HCT116 (cell line): ENCODE measurements at regions not wholly inside any gene's neighbourhood (a gene's known extent, or its start where the extent isn't known, plus 50 kb on each side); places are given as distances from the start of the nearest gene placed in this dataset.

Experiments used
- ATAC-seq: fragments of 200-7000 bp; cut with Tn5 transposase; 2 replicates; pipeline ENCODE4 v1.9.1; 2020; ENCODE audit warnings: mild to moderate bottlenecking, moderate library complexity
- BruUV-seq: library from RNA; stranded (reverse); fragments of 400-500 nt; replicated peaks from 2 replicates; lab custom pipeline; 2021; lab: Mats Ljungman, UMichigan
- CTCF ChIA-PET: fragments of 300-600 bp; sonication (Branson Sonifier 250); formaldehyde crosslinking; loops from one replicate; lab custom pipeline; 2021; ENCODE audit warnings: antibody characterized with exemption; lab: Charles Lee
- POLR2A ChIA-PET: fragments of 300-600, 350-600 bp; sonication (Branson Sonifier 250); formaldehyde crosslinking; loops from one replicate; lab custom pipeline; 2021; ENCODE audit warnings: antibody characterized with exemption; lab: Charles Lee
- RAD21 ChIA-PET, 2 experiments: fragments of 300-600 bp; sonication (Branson Sonifier 250); formaldehyde crosslinking; loops; one replicate each; lab custom pipeline; 2023; ENCODE audit warnings: low total read pairs in 2 of 2; ENCODE audit not compliant: uncharacterized antibody in 2 of 2, unreplicated experiment in 2 of 2, low non-redundant PET in 1 of 2; lab: Charles Lee
- DNase-seq: peaks from one replicate; pipeline ENCODE4 v3.0.0-alpha.2; 2010; ENCODE audit warnings: low read depth, low spot score
- H2AFZ ChIP-seq: fragments of 200-600 bp; shearing (Covaris generic), sonication (generic); 2 replicates; pipeline ENCODE4 v1.6.1; 2017; ENCODE audit warnings: low read depth, mixed run types, mixed read lengths, antibody characterized with exemption, low read length; ENCODE audit not compliant: poor library complexity, severe bottlenecking
- H3K27ac ChIP-seq: 2 replicates; pipeline ENCODE4 v1.5.1; 2012; ENCODE audit warnings: low read depth, low read length
- H3K27me3 ChIP-seq: fragments of 200-600 bp; sonication (generic); 2 replicates; pipeline ENCODE4 v1.6.1; 2016; ENCODE audit warnings: mixed run types, low read length, mixed read lengths; ENCODE audit not compliant: insufficient read depth
- H3K36me3 ChIP-seq, 2 experiments: fragments of 200-500 bp in 1 of 2; fragments of 200-600 bp in 1 of 2; sonication (Bioruptor generic) in 1 of 2; sonication (generic) in 1 of 2; 2 replicates each; pipeline versions ENCODE4 v1.5.1 to v1.6.1; 2014 to 2016; ENCODE audit warnings: low read length in 2 of 2, inconsistent platforms in 1 of 2, mixed read lengths in 1 of 2, mixed run types in 1 of 2; ENCODE audit not compliant: insufficient read depth in 2 of 2, control insufficient read depth in 1 of 2
- H3K4me1 ChIP-seq, 2 experiments: fragments of 200-600 bp in 1 of 2; sonication (generic) in 1 of 2; 2 replicates each; pipeline versions ENCODE4 v1.5.1 to v1.6.1; 2012 to 2017; ENCODE audit warnings: low read length in 2 of 2, inconsistent platforms in 1 of 2, mild to moderate bottlenecking in 1 of 2, mixed read lengths in 1 of 2, mixed run types in 1 of 2, moderate library complexity in 1 of 2; ENCODE audit not compliant: insufficient read depth in 2 of 2, control insufficient read depth in 1 of 2
- H3K4me2 ChIP-seq: fragments of 200-600 bp; sonication (generic); 2 replicates; pipeline ENCODE4 v1.6.1; 2017; ENCODE audit warnings: mixed run types, low read length, mixed read lengths
- H3K4me3 ChIP-seq, 2 experiments: fragments of 200-600 bp in 1 of 2; sonication (generic) in 1 of 2; replicated peaks in 1 of 2; 2 replicates each; pipeline ENCODE4 v1.5.1; 2011 to 2016; ENCODE audit warnings: low read length in 2 of 2, control low read depth in 1 of 2, low read depth in 1 of 2, mild to moderate bottlenecking in 1 of 2, mixed read lengths in 1 of 2, mixed run types in 1 of 2
- H3K79me2 ChIP-seq: fragments of 200-600 bp; sonication (generic); 2 replicates; pipeline ENCODE4 v1.6.1; 2017; ENCODE audit warnings: mild to moderate bottlenecking, mixed run types, low read length, moderate library complexity, mixed read lengths; ENCODE audit not compliant: insufficient read depth
- H3K9ac ChIP-seq: fragments of 200-600 bp; sonication (generic); 2 replicates; pipeline ENCODE4 v1.6.1; 2016; ENCODE audit warnings: low read length, mixed read lengths
- H3K9me2 ChIP-seq: fragments of 200-600 bp; sonication (generic), shearing (Covaris generic); 2 replicates; pipeline ENCODE4 v1.6.1; 2017; ENCODE audit warnings: mixed run types, mild to moderate bottlenecking, moderate library complexity; ENCODE audit not compliant: insufficient read depth
- H3K9me3 ChIP-seq, 2 experiments: fragments of 200-500 bp in 1 of 2; fragments of 200-600 bp in 1 of 2; sonication (Bioruptor generic) in 1 of 2; sonication (generic) in 1 of 2; 2 replicates each; pipeline ENCODE4 v1.6.1; 2014 to 2017; ENCODE audit warnings: low read length in 2 of 2, mixed read lengths in 2 of 2, inconsistent platforms in 1 of 2, low read depth in 1 of 2, mild to moderate bottlenecking in 1 of 2, mixed run types in 1 of 2, moderate library complexity in 1 of 2; ENCODE audit not compliant: control insufficient read depth in 1 of 2, insufficient read depth in 1 of 2
- H4K20me1 ChIP-seq: fragments of 200-600 bp; sonication (generic), shearing (Covaris generic); 2 replicates; pipeline ENCODE4 v1.6.1; 2017; ENCODE audit warnings: mixed run types, mild to moderate bottlenecking, moderate library complexity; ENCODE audit not compliant: insufficient read depth
- CBX3 ChIP-seq: IDR thresholded peaks from 2 replicates; pipeline ENCODE4 v1.6.1; 2012; ENCODE audit warnings: low read depth
- CEBPB ChIP-seq: IDR thresholded peaks from 2 replicates; pipeline ENCODE4 v1.6.1; 2012; ENCODE audit warnings: low read depth
- EGR1 ChIP-seq: IDR thresholded peaks from 2 replicates; pipeline ENCODE4 v1.6.1; 2012; ENCODE audit warnings: low read depth
- ELF1 ChIP-seq: IDR thresholded peaks from 2 replicates; pipeline ENCODE4 v1.6.1; 2012; ENCODE audit warnings: low read depth, borderline replicate concordance
- EZH2 ChIP-seq: fragments of 200-600 bp; sonication (generic); IDR thresholded peaks from 2 replicates; pipeline ENCODE4 v1.6.1; 2017; ENCODE audit warnings: antibody characterized with exemption, mixed run types
- POLR2A ChIP-seq: IDR thresholded peaks from 2 replicates; pipeline ENCODE4 v1.7.0; 2011; ENCODE audit warnings: borderline replicate concordance; ENCODE audit not compliant: insufficient read depth, insufficient read length; ENCODE audit errors: extremely low read depth
- SIN3A ChIP-seq: IDR thresholded peaks from 2 replicates; pipeline ENCODE4 v1.6.1; 2012; ENCODE audit warnings: low read depth
- SRF ChIP-seq: IDR thresholded peaks from 2 replicates; pipeline ENCODE4 v1.6.1; 2012; ENCODE audit warnings: low read depth
- TCF7L2 ChIP-seq: IDR thresholded peaks from 2 replicates; pipeline ENCODE4 v1.7.0; 2011; ENCODE audit warnings: borderline replicate concordance, inconsistent platforms; ENCODE audit not compliant: insufficient read depth, insufficient read length; ENCODE audit errors: extremely low read depth
- YY1 ChIP-seq: IDR thresholded peaks from 2 replicates; pipeline ENCODE4 v1.6.1; 2011; ENCODE audit warnings: low read length, low read depth, moderate library complexity, mild to moderate bottlenecking; ENCODE audit not compliant: insufficient replicate concordance; ENCODE audit errors: extremely low read depth
- intact Hi-C: fragments of 100-400 bp; cut with micrococcal nuclease; formaldehyde crosslinking; loops from 2 replicates; pipeline ENCODE4 v1.10.0; 2022
- TF ChIP-seq, protein P1 (sequence below): IDR thresholded peaks from 2 replicates; pipeline ENCODE4 v1.6.1; 2012; ENCODE audit warnings: low read depth
- TF ChIP-seq, protein P2 (sequence below): IDR thresholded peaks from 2 replicates; pipeline ENCODE4 v1.6.1; 2011; ENCODE audit warnings: mild to moderate bottlenecking, low read length, moderate library complexity; ENCODE audit not compliant: insufficient replicate concordance; ENCODE audit errors: extremely low read depth

- no peak for ATAC-seq
- Histone ChIP-seq H3K9me3 (no peaks in the 10 kb centered on the region), H3K36me3 (no peaks in the 10 kb centered on the region), H3K79me2 (no peaks in the 10 kb centered on the region), H3K4me2 (no peak overlapping the region), H3K27ac (no peak overlapping the region), H3K27me3 (no peaks in the 10 kb centered on the region), H3K9ac (no peak overlapping the region), H3K4me1 (no peaks in the 10 kb centered on the region), H2AFZ (no peak overlapping the region), H4K20me1 (no peaks in the 10 kb centered on the region), H3K4me3 (no peak overlapping the region), H3K9me2 (no peaks in the 10 kb centered on the region)
- no TSS peak for BruUV-seq
- TF ChIP-seq TCF7L2 (no peak), YY1 (no peak), EZH2 (no peak), SIN3A (no peak), ELF1 (no peak), SRF (no peak), CBX3 (no peak), POLR2A (no peak), EGR1 (no peak), CEBPB (no peak)
- TF ChIP-seq, protein P1, sequence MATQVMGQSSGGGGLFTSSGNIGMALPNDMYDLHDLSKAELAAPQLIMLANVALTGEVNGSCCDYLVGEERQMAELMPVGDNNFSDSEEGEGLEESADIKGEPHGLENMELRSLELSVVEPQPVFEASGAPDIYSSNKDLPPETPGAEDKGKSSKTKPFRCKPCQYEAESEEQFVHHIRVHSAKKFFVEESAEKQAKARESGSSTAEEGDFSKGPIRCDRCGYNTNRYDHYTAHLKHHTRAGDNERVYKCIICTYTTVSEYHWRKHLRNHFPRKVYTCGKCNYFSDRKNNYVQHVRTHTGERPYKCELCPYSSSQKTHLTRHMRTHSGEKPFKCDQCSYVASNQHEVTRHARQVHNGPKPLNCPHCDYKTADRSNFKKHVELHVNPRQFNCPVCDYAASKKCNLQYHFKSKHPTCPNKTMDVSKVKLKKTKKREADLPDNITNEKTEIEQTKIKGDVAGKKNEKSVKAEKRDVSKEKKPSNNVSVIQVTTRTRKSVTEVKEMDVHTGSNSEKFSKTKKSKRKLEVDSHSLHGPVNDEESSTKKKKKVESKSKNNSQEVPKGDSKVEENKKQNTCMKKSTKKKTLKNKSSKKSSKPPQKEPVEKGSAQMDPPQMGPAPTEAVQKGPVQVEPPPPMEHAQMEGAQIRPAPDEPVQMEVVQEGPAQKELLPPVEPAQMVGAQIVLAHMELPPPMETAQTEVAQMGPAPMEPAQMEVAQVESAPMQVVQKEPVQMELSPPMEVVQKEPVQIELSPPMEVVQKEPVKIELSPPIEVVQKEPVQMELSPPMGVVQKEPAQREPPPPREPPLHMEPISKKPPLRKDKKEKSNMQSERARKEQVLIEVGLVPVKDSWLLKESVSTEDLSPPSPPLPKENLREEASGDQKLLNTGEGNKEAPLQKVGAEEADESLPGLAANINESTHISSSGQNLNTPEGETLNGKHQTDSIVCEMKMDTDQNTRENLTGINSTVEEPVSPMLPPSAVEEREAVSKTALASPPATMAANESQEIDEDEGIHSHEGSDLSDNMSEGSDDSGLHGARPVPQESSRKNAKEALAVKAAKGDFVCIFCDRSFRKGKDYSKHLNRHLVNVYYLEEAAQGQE, result no peak
- TF ChIP-seq, protein P2, sequence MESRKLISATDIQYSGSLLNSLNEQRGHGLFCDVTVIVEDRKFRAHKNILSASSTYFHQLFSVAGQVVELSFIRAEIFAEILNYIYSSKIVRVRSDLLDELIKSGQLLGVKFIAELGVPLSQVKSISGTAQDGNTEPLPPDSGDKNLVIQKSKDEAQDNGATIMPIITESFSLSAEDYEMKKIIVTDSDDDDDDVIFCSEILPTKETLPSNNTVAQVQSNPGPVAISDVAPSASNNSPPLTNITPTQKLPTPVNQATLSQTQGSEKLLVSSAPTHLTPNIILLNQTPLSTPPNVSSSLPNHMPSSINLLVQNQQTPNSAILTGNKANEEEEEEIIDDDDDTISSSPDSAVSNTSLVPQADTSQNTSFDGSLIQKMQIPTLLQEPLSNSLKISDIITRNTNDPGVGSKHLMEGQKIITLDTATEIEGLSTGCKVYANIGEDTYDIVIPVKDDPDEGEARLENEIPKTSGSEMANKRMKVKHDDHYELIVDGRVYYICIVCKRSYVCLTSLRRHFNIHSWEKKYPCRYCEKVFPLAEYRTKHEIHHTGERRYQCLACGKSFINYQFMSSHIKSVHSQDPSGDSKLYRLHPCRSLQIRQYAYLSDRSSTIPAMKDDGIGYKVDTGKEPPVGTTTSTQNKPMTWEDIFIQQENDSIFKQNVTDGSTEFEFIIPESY, result no peak
- no peak for DNase-seq
- intact Hi-C loops, result no loop called here
- ChIA-PET RAD21 (no interaction called here), CTCF (no interaction called here), POLR2A (no interaction called here)
Measured at GRCh38 chr3:181847276-181847675, 135.6 kb downstream of the SOX2 start.
